Right lobe of liver (tissue), 4 donors: ENCODE measurements at regions not wholly inside any gene's neighbourhood (a gene's known extent, or its start where the extent isn't known, plus 50 kb on each side); places are given as distances from the start of the nearest gene placed in this dataset.

Experiments
- POLR2A ChIP-seq: fragments of 450-650 bp; IDR thresholded peaks from one replicate; pipeline ENCODE4 v1.6.1; 2017; ENCODE audit warnings: antibody characterized with exemption, mild to moderate bottlenecking
- TF ChIP-seq, protein P1 (sequence below), 4 donors: fragments of 200-600 bp in 3 of 4; fragments of 450-650 bp in 1 of 4; IDR thresholded peaks; one replicate each; pipeline versions ENCODE4 v1.5.1 to v1.8.0; 2016 to 2022; ENCODE audit warnings: antibody characterized with exemption in 4 of 4, mild to moderate bottlenecking in 2 of 4
- donor health status: DM: no; HTN: no; CAD: no.
- donor health status: DM: no; HTN: no; CAD: no.
- donor health status: DM: no; HTN: yes; CAD: no.

DNA sequence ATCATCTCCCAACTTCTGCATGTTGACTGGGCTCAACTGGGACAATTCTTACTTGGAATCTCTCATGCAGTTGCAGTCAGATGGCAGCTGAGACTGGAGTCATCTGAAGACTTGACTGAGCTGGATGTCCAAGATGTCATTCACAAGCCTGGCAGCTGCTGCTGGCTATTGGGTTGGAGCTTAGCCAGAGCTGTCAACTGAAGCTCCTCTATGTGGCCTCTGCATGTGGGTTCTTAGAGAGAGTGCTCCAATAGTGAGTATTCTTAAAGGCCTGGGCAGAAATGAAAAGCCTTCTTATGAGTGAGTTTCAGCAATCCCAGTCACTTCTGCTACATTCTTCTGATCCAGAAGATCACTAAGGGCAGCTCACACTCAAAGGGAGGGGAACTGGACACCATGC lies 440.9 kb downstream of the LRIG3 start:
- TF ChIP-seq, protein P1, sequence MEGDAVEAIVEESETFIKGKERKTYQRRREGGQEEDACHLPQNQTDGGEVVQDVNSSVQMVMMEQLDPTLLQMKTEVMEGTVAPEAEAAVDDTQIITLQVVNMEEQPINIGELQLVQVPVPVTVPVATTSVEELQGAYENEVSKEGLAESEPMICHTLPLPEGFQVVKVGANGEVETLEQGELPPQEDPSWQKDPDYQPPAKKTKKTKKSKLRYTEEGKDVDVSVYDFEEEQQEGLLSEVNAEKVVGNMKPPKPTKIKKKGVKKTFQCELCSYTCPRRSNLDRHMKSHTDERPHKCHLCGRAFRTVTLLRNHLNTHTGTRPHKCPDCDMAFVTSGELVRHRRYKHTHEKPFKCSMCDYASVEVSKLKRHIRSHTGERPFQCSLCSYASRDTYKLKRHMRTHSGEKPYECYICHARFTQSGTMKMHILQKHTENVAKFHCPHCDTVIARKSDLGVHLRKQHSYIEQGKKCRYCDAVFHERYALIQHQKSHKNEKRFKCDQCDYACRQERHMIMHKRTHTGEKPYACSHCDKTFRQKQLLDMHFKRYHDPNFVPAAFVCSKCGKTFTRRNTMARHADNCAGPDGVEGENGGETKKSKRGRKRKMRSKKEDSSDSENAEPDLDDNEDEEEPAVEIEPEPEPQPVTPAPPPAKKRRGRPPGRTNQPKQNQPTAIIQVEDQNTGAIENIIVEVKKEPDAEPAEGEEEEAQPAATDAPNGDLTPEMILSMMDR (IDR thresholded peaks at IDR 0.05): no peak
- no peak for TF ChIP-seq POLR2A
